Tibial nerve (tissue), 4 donors: ENCODE measurements at regions not wholly inside any gene's neighbourhood (a gene's known extent, or its start where the extent isn't known, plus 50 kb on each side); places are given as distances from the start of the nearest gene placed in this dataset.
"Not testable (repeated sequence)": the region's sequence is repeated elsewhere in the genome, so short reads cannot be mapped to it uniquely, and the experiment has no call there.

Experiments used
- DNase-seq, 2 donors: peaks; one replicate each; pipeline ENCODE4 v3.0.0-alpha.2; 2019; ENCODE audit warnings: low spot score in 2 of 2
- H3K27ac ChIP-seq, 4 donors: fragments of 200-600 bp; sonication (generic) in 3 of 4; one replicate each; pipeline ENCODE4 v1.5.1; 2017 to 2019; ENCODE audit warnings: mild to moderate bottlenecking in 1 of 4
- H3K27me3 ChIP-seq, 2 donors: fragments of 200-600 bp; sonication (generic) in 1 of 2; one replicate each; pipeline versions ENCODE4 v1.5.1 to v1.6.0; 2017 to 2019
- H3K36me3 ChIP-seq, 3 donors: fragments of 200-600 bp; sonication (generic); one replicate each; pipeline ENCODE4 v1.5.1; 2018 to 2019
- H3K4me1 ChIP-seq, 4 donors: fragments of 200-600 bp; sonication (generic) in 3 of 4; one replicate each; pipeline ENCODE4 v1.5.1; 2017 to 2019
- H3K4me3 ChIP-seq, 4 donors: fragments of 200-600 bp; sonication (generic) in 3 of 4; one replicate each; pipeline ENCODE4 v1.5.1; 2017 to 2019; ENCODE audit warnings: mild to moderate bottlenecking in 1 of 4, moderate library complexity in 1 of 4
- H3K9me3 ChIP-seq, 4 donors: fragments of 200-600 bp; sonication (generic) in 3 of 4; one replicate each; pipeline ENCODE4 v1.5.1; 2017 to 2019
- CTCF ChIP-seq, 5 experiments: fragments of 200-600 bp in 3 of 5; fragments of 450-650 bp in 2 of 5; sonication (generic) in 3 of 5; IDR thresholded peaks; one replicate each; pipeline ENCODE4 v1.5.1; 2016 to 2019; ENCODE audit warnings: antibody characterized with exemption in 5 of 5, mild to moderate bottlenecking in 3 of 5, moderate library complexity in 2 of 5
- EP300 ChIP-seq, 2 donors: sonication (generic); formaldehyde crosslinking; IDR thresholded peaks; one replicate each; pipeline ENCODE4 v1.6.1; 2017; ENCODE audit warnings: antibody characterized with exemption in 2 of 2, mild to moderate bottlenecking in 1 of 2
- POLR2A ChIP-seq, 2 donors: fragments of 450-650 bp; IDR thresholded peaks; one replicate each; pipeline ENCODE4 v1.6.1; 2017; ENCODE audit warnings: antibody characterized with exemption in 2 of 2, mild to moderate bottlenecking in 2 of 2, moderate library complexity in 2 of 2
- WGBS, 2 donors: methylation state at CpG; one replicate each; pipeline ENCODE4 v1.1.5; 2018; 5-methylcytosine and 5-hydroxymethylcytosine counted together

- Histone ChIP-seq H3K9me3 (no peaks in the 10 kb centered on the region), H3K4me3 (no peak overlapping the region), H3K36me3 (no peaks in the 10 kb centered on the region), H3K27ac (no peak overlapping the region), H3K4me1 (no peaks in the 10 kb centered on the region), H3K27me3 (no peaks in the 10 kb centered on the region)
- WGBS, 2 donors, result 94 to 100% methylated on average over 2 of the region's 2 CpGs
- DNase-seq, result no peak
- TF ChIP-seq CTCF (IDR thresholded peaks at IDR 0.05) (no peak), EP300 (IDR thresholded peaks at IDR 0.05) (no peak), POLR2A (IDR thresholded peaks at IDR 0.05) (no peak)
Measured at GRCh38 chr1:82782599-82782998, 981.9 kb downstream of the ADGRL2 start.

- Histone ChIP-seq H3K27me3 (no peaks in the 10 kb centered on the region), H3K4me3 (no peak overlapping the region), H3K4me1 (no peaks in the 10 kb centered on the region), H3K36me3 (no peaks in the 10 kb centered on the region), H3K9me3 (no peaks in the 10 kb centered on the region), H3K27ac (no peak overlapping the region)
- 84 to 87% methylated on average over 4 of the region's 4 CpGs for WGBS, 2 donors
- no peak for TF ChIP-seq EP300 (IDR thresholded peaks at IDR 0.05)
- TF ChIP-seq CTCF (IDR thresholded peaks at IDR 0.05), result no peak
- no peak for TF ChIP-seq POLR2A (IDR thresholded peaks at IDR 0.05)
- no peak for DNase-seq
Measured at GRCh38 chr1:82778612-82779011, 977.9 kb downstream of the ADGRL2 start.

- WGBS, 2 donors, result 96 to 99% methylated on average over 12 of the region's 12 CpGs
Measured at GRCh38 chr1:82777240-82777639, 976.5 kb downstream of the ADGRL2 start.

GRCh38 chr1:82776730-82777129 lies 976.0 kb downstream of the ADGRL2 start:
- H3K4me1 ChIP-seq, DNase-seq, H3K27ac ChIP-seq, H3K27me3 ChIP-seq, H3K4me3 ChIP-seq, H3K36me3 ChIP-seq, H3K9me3 ChIP-seq: not testable (repeated sequence)
- 98% methylated on average over 19 to 23 of the region's 30 CpGs for WGBS, 2 donors

More at GRCh38 chr1:82777240-82777639, 976.5 kb downstream of the ADGRL2 start:
- Histone ChIP-seq H3K27me3 (no peaks in the 10 kb centered on the region), H3K4me1 (no peaks in the 10 kb centered on the region), H3K4me3 (no peak overlapping the region), H3K9me3 (no peaks in the 10 kb centered on the region), H3K27ac (no peak overlapping the region), H3K36me3 (no peaks in the 10 kb centered on the region)
- DNase-seq, result no peak
- TF ChIP-seq POLR2A (IDR thresholded peaks at IDR 0.05) (no peak), EP300 (IDR thresholded peaks at IDR 0.05) (no peak), CTCF (IDR thresholded peaks at IDR 0.05) (no peak)

- TF ChIP-seq EP300 (IDR thresholded peaks at IDR 0.05) (no peak), POLR2A (IDR thresholded peaks at IDR 0.05) (no peak), CTCF (IDR thresholded peaks at IDR 0.05) (peak in 2 of 5 experiments; percentile 12 to 19)
- no peaks in the 10 kb centered on the region for H3K27me3 ChIP-seq
- H3K9me3 ChIP-seq, result no peaks in the 10 kb centered on the region
- H3K36me3 ChIP-seq, result no peaks in the 10 kb centered on the region
- 84 to 90% methylated on average over 12 of the region's 12 CpGs for WGBS, 2 donors
- no peaks in the 10 kb centered on the region for H3K4me1 ChIP-seq
- H3K27ac ChIP-seq, result no peak overlapping the region
- DNase-seq, result no peak
- no peak overlapping the region for H3K4me3 ChIP-seq
Measured at GRCh38 chr1:82775406-82776000, 974.8 kb downstream of the ADGRL2 start.
